HG02884 (cell line): ENCODE measurements at regions not wholly inside any gene's neighbourhood (a gene's known extent, or its start where the extent isn't known, plus 50 kb on each side); places are given as distances from the start of the nearest gene placed in this dataset.
"Not testable (repeated sequence)": the region's sequence is repeated elsewhere in the genome, so short reads cannot be mapped to it uniquely, and the experiment has no call there.

ENCODE experiments used
- ATAC-seq: cut with Tn5 transposase; IDR thresholded peaks from one replicate; pipeline ENCODE4 v1.9.1; 2021; ENCODE audit warnings: mild to moderate bottlenecking, moderate library complexity; ENCODE audit not compliant: unreplicated experiment

DNA sequence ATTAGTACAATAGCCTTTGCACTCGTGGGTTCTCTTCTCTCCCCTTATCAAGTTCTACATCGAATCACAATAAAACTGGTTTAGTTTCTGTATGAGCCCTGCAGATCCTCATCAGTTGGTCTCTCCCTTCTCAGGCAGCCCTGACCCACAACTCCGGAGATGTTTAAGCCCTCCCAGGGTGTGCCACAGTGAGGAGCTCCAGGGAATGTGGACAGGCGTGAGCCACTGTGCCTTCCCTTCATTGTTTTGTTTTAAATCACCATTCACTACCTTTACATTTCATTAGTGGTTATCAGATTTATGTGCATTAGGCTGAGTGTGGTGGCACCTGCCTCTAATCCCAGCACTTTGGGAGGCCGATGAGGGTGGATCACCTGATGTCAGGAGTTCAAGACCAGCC is 133.2 kb downstream of the LARP7 start:
- no peak for ATAC-seq

DNA sequence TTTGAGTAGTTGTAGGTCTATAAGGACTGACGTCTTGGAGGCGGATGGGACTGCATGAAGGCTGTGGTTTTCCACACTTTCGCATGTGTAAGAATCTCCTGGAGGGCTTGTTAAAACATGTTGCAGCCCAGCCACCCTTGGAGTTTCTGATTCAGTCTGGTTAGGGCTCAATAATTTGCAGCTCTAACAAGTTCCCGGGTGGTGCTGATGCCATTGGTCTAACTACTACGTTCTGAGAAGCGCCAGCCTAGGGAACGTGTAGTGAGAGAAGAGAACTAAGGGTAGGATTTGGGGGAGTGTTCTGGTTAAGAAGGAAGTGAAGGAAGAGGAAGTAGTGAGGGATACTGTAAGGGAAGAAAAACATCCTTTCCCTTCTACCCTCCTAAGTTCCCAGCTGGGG is 138.9 kb downstream of the LARP7 start:
- no peak for ATAC-seq

DNA sequence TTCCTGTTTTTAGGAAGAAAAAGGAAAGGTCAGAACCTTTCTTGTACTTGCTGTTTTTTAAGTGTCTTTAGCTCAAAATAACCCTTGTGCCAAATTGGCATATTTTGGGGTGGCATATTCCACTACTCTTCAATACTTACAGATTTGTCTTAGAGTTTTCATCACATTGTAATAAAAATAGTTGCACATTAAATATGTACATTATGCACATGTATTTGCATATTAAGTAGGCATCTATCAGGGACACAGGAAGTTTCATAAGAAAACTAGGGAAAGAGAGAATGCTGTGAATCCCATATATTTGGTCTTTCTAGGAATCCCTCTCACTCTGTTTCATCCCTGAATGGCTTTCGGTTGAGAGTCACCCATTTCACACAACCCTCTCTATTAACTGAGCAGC is 139.6 kb downstream of the LARP7 start:
- no peak for ATAC-seq

DNA sequence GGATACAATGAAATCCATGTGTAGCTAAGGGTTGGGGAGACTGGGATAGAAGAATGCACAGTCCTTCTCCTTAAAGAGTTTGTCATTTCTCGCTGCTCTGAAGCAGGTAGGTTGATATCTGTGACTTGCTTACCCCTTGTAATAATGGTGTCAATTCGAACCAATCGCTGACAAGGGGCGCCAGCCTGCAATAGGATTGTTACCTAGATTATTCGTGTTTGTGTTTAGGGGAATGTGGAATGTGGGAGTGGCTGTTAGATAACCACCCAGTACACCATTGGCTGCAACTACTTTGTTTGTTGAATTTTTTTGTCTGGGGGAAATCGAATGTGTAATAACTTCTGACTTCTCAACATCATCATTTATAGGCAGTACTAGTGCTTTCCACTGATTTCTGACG is 141.6 kb downstream of the LARP7 start:
- no peak for ATAC-seq

DNA sequence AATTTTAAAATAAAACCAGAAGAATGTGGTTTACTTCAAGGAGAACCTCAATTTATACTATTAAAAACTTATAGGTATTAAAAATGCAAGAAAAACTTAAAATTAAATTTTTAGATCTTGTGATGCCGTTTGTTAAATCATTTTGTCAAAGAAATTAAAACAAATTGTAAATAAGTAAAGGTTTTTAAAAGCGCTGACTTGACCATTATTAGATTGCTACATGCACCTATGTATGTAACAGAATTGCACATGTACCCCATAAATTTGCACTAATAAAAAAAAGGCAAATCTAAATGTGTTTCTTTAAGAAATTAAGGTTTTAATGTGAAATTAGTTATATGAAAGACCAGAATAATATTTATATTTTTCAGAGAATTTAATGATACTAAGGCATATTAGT is 156.1 kb downstream of the LARP7 start:
- ATAC-seq = no peak

DNA sequence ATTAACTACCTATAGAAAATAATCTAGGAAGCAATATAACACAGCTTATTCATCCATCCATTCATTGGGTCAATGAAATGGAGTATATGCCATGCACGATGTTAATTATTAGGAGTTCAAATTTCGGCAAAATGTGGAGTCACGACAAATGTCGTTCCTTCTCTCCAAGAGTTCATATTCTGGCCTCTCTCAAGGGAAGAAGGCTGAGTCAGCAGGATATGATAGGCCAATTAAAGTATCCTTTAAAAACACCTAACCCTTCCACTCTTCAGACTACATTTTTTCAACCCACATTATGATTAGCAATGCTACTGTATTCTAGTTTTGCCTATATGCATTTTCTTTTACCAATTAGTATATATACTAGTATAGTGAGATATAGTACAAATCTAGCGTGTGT is 163.1 kb downstream of the LARP7 start:
- no peak for ATAC-seq

DNA sequence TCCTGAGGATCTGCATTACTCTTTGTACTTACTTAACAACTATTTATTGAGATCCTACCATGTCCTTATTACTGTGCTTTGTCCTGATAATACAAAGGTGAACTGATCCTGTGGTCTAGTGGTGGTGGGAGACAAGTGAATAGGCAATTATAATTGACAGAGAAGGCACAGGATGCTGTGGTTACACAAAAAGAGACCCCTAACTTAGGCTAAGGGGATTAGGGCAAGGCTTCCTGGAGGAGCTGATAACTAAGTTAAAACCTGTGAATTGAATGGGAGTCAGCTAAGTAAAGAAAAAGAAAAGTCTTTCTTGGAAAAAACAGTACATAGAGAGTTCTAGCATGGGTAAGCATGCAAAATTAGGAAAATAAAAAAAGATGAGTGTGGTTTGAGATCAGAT is 164.4 kb downstream of the LARP7 start:
- no peak for ATAC-seq

DNA sequence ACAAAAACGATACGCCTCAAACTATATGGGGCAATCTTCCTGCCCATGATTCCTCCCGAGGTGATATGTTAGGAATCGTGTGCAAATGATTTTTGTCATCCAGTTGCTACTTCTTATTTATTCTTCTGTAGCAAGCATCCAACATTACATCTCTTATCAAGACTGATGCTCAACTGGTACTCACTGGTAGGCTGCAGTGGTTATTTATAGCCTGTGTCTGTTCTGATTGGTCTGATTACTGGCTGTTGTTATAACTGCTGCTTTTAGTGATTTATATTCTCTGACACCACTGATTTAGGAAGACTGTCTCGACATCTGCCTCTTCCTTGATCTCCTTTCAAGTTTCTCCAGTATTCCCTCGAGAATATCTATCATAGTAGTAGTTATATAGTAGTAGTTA is 165.8 kb downstream of the LARP7 start:
- no peak for ATAC-seq

DNA sequence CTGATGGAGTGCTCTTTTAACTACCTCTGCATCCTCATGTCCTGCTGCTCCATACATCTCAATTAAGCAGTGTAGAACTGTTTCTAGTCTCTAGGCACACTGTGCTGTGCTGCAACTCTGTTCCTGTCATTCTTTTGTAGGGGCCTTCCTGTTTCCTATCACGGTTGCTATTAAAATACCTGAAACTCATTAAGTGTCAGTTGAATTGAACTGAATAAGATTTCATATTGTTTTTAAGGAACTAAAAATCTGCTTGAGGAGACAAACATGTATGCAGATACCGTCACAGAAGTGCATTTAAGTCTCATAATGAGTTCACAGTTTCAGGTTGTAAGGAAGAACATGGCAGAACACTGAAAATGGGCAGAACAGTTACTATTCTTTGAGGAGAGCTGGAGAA is 170.1 kb downstream of the LARP7 start:
- ATAC-seq = peak; percentile 90

DNA sequence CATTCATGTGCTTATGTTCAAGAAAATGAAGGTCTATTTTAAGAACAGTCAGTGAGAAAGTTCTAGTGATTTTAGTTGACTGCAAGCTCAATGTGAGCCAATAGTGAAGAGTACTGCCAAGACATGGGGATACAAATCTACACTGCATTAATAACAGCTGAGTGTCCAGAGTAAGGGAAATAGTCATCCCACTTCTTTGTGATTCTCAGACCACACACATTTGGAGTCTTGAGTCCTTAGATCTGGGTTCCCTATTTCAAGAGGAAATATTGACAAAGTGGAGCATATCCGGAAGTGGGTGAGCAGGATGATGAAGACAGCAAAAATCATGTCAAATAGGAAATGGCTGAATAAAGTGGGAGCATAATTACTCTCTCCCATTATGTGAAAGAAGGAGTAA is 171.1 kb downstream of the LARP7 start:
- ATAC-seq = no peak

DNA sequence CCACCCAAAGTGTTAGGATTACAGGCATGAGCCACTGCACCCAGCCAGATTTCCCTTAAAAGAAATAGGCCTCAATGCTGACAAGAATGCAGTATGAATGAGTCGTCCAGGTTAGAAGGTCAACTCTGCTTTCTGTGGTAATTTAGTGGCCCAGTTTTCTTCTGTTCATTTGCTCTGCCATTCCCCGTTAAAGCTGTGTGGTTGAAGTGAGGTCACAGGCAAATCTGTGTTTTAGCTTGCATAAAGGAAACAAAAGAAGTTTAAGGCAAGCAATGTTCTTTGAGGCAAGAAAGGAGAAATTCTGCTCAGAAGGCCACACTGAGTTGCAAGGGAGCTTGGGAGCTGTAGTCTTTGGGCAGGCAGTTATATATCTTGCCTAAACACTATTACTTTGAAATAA is 176.8 kb downstream of the LARP7 start:
- ATAC-seq = no peak

DNA sequence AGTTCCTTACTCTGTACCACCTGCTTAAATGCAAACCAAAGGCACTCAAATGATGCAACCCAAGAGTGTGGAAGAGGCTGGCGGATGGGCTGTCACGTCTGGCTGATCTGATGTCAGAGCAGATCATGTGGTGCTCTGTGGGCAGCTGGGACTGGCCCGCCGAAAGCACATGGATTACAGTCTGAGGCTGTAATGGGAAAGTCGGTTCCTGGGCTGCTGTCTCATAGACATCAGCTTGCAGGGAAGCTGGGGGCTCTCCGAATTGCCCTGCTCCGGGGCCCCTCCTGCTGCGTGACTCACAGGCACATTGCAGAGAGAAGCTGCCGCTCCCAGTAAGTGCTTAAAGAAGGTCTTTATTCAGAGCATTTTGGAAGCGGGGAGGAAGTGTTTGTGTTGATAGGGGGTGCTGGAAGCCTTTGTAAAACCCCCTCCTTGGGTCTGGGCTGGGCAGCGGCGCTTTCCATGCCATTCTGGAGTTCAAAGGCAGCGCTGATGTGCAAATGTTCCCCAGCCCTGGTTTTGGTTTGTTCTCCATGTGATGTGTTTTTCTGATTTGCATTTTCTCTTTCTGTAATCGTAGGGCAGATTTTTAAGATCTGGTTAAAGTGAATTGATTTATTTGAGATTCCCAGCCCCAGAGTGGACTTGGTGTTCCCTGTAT is 181.1 kb downstream of the LARP7 start:
- peak; percentile 91 for ATAC-seq

DNA sequence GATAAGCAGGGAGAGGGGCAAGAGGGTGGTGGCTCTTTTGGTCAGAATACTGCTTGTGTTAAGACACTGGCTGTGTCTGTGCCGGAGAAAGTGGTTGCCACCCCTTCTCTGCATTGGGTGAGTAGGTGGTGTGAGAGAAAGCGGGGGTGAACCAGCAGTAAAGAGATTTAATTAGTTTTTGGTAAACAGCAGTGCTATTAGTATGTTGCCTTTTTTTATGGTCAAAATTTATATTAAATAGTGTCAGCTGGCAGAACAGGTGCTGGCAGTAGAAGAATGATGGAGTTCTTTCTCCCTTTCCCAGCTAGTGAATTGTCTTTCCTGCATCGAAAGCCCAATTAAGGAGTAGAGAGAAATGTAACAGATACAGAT is 181.6 kb downstream of the LARP7 start:
- peak; percentile 27 for ATAC-seq

DNA sequence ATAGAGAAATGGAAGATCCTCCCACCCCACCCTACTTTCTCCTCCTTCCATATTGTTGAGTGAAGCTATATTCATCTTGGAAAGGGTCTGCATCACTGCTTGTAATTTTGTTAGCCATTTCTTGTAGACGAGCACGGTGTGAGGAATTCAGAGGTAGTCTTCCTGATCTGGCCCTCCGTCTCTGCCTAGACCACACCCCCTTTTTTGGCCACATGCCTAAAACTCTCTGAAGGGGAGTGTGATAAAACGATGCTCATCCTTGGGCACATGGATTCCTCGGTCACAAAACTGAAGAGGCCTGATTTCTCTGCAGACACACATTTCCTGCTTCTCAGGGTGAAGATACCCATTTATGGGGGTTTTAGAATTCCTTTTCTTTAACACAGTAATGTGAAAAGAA is 182.8 kb downstream of the LARP7 start:
- no peak for ATAC-seq

DNA sequence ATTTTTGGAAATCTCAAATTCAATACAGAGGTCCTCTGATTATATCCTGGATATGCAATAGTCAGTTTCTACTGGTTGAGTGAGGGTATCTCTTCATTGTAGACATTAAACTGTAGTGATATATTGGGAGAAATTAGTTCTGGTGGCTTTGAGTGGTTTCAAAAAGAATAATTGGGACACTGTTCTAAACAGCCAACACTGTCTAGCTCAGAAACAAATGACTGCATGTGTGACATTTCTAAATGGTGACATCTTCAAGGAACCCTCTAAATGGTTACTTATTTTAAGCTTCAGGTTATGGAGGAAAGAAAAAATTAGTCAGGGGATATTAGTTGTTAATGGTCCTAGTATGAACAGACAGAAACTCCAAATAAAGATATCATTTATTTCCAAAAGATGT is 186.2 kb downstream of the LARP7 start:
- no peak for ATAC-seq

DNA sequence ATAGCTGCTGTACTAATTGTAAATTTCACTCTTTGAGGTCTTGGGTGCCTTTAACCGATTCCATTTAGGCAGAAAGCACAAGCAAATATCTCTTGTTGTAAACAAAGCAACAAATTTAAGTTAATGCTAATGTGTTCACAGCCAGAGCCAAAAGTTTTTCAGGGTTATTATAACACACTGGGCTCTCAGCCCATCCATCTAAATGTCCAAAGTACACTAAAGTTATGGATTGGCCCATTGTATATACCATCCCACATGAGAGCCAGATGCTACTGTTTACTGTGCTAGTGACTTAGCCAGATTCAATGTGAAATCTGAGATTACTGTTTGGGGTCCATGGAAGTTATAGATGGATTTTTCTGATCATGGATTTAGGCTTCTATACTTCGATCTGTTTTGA is 186.7 kb downstream of the LARP7 start:
- ATAC-seq = no peak

DNA sequence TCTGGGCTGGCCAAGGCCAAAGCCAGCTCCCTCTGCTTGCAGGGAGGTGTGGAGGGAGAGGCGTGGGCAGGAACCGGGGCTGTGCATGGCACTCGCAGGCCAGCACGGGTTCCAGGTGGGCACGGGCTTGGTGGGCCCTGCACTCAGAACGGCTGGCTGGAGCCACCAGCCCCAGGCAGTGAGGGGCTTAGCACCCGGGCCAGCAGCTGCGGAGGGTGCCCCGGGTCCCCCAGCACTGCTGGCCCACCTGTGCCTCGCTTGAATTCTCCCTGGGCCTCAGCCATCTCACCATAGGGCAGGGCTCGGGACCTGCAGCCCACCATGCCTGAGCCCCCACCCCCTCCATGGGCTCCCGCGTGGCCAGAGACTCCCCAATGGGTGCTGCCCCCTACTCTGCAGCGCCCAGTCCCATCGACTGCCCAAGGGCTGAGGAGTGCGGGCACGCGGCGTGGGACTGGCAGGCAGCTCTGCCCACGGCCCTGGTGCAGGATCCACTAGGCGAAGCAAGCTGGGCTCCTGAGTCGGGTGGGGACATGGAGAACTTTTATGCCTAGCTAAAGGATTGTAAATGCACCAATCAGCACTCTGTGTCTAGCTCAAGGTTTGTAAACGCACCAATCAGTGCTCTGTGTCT is 193.9 kb downstream of the LARP7 start:
- ATAC-seq = no peak

DNA sequence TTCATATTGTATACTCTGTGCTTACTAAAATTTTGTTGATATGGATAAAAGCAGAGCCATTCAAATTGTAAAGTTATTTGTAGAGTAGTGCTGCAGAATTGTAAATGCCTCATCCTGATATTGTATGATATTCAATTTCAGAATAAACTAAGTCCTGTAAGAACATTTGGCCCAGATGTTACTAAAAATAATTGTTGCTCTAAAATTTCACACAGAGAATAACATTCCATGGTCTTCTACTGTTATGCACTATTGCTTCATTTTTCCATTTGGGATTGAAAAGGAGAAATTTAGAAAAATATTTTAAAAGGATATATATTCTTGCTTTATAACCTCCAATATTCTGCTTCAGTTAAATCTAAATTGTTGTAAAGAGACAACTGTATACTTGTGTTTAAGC is 195.6 kb downstream of the LARP7 start:
- ATAC-seq = no peak

DNA sequence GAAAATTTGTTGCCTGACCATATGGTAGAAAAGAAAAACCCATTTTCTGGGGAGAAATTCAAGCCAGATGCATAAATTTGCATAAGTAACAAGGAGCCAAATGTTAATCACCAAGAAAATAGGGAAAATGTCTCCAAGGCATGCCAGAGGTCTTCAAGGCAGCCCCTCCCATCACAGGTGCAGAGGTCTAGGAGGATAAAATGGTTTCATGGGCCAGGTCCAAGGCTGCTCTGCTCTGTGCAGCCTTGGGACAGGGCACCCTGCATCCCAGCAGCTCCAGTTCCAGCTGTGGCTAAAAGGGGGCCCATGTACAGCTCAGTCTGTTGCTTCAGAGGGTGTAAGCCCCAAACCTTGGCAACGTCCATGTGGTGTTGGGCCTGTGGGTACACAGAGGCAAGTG is 200.0 kb downstream of the LARP7 start:
- ATAC-seq = no peak

DNA sequence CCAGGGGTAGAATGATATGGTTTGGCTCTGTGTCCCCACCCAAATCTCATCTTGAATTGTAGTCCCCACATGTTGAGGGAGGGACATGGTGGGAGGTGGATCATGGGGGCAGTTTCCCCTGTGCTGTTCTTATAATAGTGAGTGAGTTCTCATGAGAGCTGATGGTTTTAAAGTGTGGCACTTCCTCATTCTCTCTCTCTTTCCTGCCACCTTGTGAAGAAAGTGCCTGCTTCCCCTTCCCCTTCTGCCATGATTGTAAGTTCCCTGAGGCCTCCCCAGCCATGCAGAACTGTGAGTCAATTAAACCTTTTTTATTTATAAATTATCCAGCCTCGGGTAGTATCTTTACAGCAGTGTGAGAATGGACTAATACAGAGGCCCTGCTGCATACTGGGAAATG is 201.1 kb downstream of the LARP7 start:
- not testable (repeated sequence) for ATAC-seq

DNA sequence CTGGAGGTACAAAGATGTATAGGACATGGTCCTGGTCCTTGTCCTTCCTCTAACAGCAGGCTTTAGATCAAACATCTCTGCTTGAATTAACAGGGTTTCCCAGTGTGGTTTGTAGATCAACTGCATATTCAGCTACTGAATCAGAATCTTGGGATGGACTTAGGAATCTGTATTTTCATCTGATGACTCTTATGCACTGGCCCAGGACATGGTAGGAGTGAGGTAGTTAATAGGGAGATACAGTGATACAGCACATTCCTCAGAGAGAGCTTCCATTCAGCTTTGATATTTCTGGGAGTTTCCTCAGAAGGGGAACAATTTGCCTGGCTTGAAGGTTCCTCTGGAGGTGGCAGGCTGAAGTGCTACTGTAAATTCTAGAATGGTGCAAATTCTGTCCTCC is 203.1 kb downstream of the LARP7 start:
- no peak for ATAC-seq

DNA sequence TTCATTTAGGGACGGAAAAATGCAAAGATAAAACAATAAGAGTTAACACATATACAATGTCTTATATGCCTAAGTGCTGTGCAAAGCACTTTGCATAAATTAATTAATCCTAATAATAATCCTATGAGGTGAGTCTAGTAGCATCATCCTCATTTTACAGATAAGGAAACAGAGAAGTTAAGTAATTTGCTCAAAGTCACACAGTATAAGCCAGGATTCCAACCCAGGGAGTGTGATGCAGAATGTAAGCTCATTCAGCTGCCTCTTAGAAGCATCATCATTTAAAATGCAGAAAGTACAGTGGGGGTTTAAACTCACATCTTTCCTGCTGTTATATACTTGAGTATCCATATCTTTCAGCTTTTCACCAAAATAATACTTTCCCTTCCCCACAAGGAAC is 203.7 kb downstream of the LARP7 start:
- no peak for ATAC-seq

DNA sequence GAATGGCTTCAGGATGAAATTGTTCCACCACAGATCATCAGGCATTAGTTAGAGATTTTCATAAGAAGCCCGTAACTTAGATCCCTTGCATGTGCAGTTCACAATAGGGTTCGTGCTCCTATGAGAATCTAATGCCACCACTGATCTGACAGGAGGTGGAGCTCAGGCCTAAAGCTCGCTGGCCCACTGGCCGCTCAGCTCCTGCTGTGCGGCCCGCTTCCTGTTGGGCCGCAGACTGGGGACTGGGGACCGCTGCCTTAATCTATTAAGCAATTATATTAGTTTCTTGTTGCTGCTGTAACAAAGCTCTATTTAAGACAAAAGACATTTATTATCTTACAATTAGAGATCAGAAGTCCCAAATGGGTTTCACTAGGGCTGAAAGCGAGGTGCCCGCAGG is 205.6 kb downstream of the LARP7 start:
- ATAC-seq = no peak
